ENCODE measurements at regions not wholly inside any gene's neighbourhood (a gene's known extent, or its start where the extent isn't known, plus 50 kb on each side); places are given as distances from the start of the nearest gene placed in this dataset.

- TF ChIP-seq POLR2A (IDR thresholded peaks at IDR 0.05; ENCODE audit: low read length), result no peak
- TF ChIP-seq GATA1 (IDR thresholded peaks at IDR 0.05; ENCODE audit: low read depth, low read length), result no peak
Observed at GRCh38 chr10:118957443-118957825, 72.1 kb upstream of the NANOS1 start.

All from erythroblast (primary cell).